Endodermal cell (in vitro differentiated cells): ENCODE measurements at regions not wholly inside any gene's neighbourhood (a gene's known extent, or its start where the extent isn't known, plus 50 kb on each side); places are given as distances from the start of the nearest gene placed in this dataset.
A peak's percentile ranks its signal among the peaks of the same experiment; 100 is the strongest.

Source experiments
- DNase-seq: peaks from one replicate; pipeline ENCODE4 v3.0.0-alpha.2; 2017
- H3K27ac ChIP-seq: 2 replicates; pipeline ENCODE4 v1.5.1; 2013; ENCODE audit warnings: mild to moderate bottlenecking, low read depth, low read length, moderate library complexity
- H3K27me3 ChIP-seq: 2 replicates; pipeline ENCODE4 v1.6.1; 2013; ENCODE audit warnings: mild to moderate bottlenecking, low read length, moderate library complexity; ENCODE audit not compliant: insufficient read depth, control insufficient read depth, poor library complexity, severe bottlenecking
- H3K36me3 ChIP-seq: 2 replicates; pipeline ENCODE4 v1.7.0; 2013; ENCODE audit warnings: mild to moderate bottlenecking, low read length, moderate library complexity; ENCODE audit not compliant: control insufficient read depth, insufficient read depth
- H3K4me1 ChIP-seq: one replicate; pipeline ENCODE4 v1.7.0; 2013; ENCODE audit warnings: low read length; ENCODE audit not compliant: control insufficient read depth, insufficient read depth
- H3K4me3 ChIP-seq: 2 replicates; pipeline ENCODE4 v1.5.1; 2013; ENCODE audit warnings: mild to moderate bottlenecking, low read length, moderate library complexity
- H3K9ac ChIP-seq: 2 replicates; pipeline ENCODE4 v1.6.1; 2013; ENCODE audit warnings: mild to moderate bottlenecking, low read length, moderate library complexity; ENCODE audit not compliant: poor library complexity, severe bottlenecking; ENCODE audit errors: extremely low read depth
- H3K9me3 ChIP-seq: 2 replicates; pipeline ENCODE4 v1.6.1; 2013; ENCODE audit warnings: mild to moderate bottlenecking, low read length, moderate library complexity; ENCODE audit not compliant: control insufficient read depth
- H3K27ac Mint-ChIP-seq: 2 replicates; pipeline ENCODE4 v1.8.0; 2020; ENCODE audit warnings: mixed read lengths
- H3K27me3 Mint-ChIP-seq: 2 replicates; pipeline ENCODE4 v1.8.0; 2021; ENCODE audit warnings: mild to moderate bottlenecking, mixed read lengths; ENCODE audit not compliant: insufficient read depth
- H3K36me3 Mint-ChIP-seq: 2 replicates; pipeline ENCODE4 v1.8.0; 2020; ENCODE audit warnings: low read depth, mixed read lengths
- H3K4me1 Mint-ChIP-seq: 2 replicates; pipeline ENCODE4 v1.8.0; 2020; ENCODE audit warnings: mixed read lengths
- H3K4me3 Mint-ChIP-seq: 2 replicates; pipeline ENCODE4 v1.8.0; 2020; ENCODE audit warnings: mild to moderate bottlenecking, moderate library complexity, mixed read lengths
- H3K9me3 Mint-ChIP-seq: 2 replicates; pipeline ENCODE4 v1.8.0; 2020; ENCODE audit warnings: mild to moderate bottlenecking, mixed read lengths
- WGBS, 2 experiments: methylation state at CpG; one replicate each; pipeline versions ENCODE4 v1.1.5 to v1.1.7; 2013; ENCODE audit warnings: missing lambda C conversion rate in 2 of 2, mixed read lengths in 1 of 2; ENCODE audit not compliant: insufficient coverage in 1 of 2, insufficient read length in 1 of 2; 5-methylcytosine and 5-hydroxymethylcytosine counted together
- TF ChIP-seq, protein P1 (sequence below): fragments of 200-600 bp; sonication (generic); conservative IDR thresholded peaks from 2 replicates; pipeline ENCODE4 v1.5.0; 2021; ENCODE audit warnings: antibody characterized with exemption, mild to moderate bottlenecking

GRCh38 chr10:78905015-78905956 is 163.5 kb upstream of the ZMIZ1 start:
- no peaks in the 10 kb centered on the region for H3K9me3 ChIP-seq
- H3K27me3 ChIP-seq, result no peaks in the 10 kb centered on the region
- H3K9ac ChIP-seq, result no peak overlapping the region
- no peak overlapping the region for H3K4me3 Mint-ChIP-seq
- H3K9me3 Mint-ChIP-seq, result no peaks in the 10 kb centered on the region
- 87 to 90% methylated on average over 3 to 10 of the region's 12 CpGs for WGBS, 2 experiments
- peak; percentile 32 for DNase-seq
- TF ChIP-seq, protein P1, sequence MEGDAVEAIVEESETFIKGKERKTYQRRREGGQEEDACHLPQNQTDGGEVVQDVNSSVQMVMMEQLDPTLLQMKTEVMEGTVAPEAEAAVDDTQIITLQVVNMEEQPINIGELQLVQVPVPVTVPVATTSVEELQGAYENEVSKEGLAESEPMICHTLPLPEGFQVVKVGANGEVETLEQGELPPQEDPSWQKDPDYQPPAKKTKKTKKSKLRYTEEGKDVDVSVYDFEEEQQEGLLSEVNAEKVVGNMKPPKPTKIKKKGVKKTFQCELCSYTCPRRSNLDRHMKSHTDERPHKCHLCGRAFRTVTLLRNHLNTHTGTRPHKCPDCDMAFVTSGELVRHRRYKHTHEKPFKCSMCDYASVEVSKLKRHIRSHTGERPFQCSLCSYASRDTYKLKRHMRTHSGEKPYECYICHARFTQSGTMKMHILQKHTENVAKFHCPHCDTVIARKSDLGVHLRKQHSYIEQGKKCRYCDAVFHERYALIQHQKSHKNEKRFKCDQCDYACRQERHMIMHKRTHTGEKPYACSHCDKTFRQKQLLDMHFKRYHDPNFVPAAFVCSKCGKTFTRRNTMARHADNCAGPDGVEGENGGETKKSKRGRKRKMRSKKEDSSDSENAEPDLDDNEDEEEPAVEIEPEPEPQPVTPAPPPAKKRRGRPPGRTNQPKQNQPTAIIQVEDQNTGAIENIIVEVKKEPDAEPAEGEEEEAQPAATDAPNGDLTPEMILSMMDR, result no peak
- no peaks in the 10 kb centered on the region for H3K27me3 Mint-ChIP-seq
- H3K4me3 ChIP-seq, result no peak overlapping the region
- H3K4me1 Mint-ChIP-seq, result peaks cover 7% of the 10 kb centered on the region
- H3K27ac Mint-ChIP-seq, result no peak overlapping the region
- H3K4me1 ChIP-seq, result peaks cover 2% of the 10 kb centered on the region
- no peaks in the 10 kb centered on the region for H3K36me3 ChIP-seq
- no peaks in the 10 kb centered on the region for H3K36me3 Mint-ChIP-seq
- H3K27ac ChIP-seq, result no peak overlapping the region

- Histone ChIP-seq H3K4me3 (no peak overlapping the region), H3K27ac (no peak overlapping the region), H3K9me3 (no peaks in the 10 kb centered on the region), H3K4me1 (no peaks in the 10 kb centered on the region), H3K27me3 (no peaks in the 10 kb centered on the region), H3K36me3 (no peaks in the 10 kb centered on the region), H3K9ac (no peak overlapping the region)
- H3K4me1 Mint-ChIP-seq, result peaks cover 7% of the 10 kb centered on the region
- TF ChIP-seq, protein P1, result no peak
- H3K4me3 Mint-ChIP-seq, result no peak overlapping the region
- WGBS, 2 experiments, result 79 to 81% methylated on average over 9 to 11 of the region's 11 CpGs
- peaks cover 5% of the 10 kb centered on the region for H3K27me3 Mint-ChIP-seq
- DNase-seq, result peak; percentile 49
- H3K27ac Mint-ChIP-seq, result no peak overlapping the region
- H3K9me3 Mint-ChIP-seq, result no peaks in the 10 kb centered on the region
- H3K36me3 Mint-ChIP-seq, result no peaks in the 10 kb centered on the region
Measured at GRCh38 chr10:78905957-78906308, 162.8 kb upstream of the ZMIZ1 start.

GRCh38 chr10:78906734-78907390 is 161.9 kb upstream of the ZMIZ1 start:
- Histone ChIP-seq H3K9me3 (no peaks in the 10 kb centered on the region), H3K27ac (no peak overlapping the region), H3K27me3 (no peaks in the 10 kb centered on the region), H3K4me1 (no peaks in the 10 kb centered on the region), H3K9ac (no peak overlapping the region), H3K4me3 (no peak overlapping the region), H3K36me3 (no peaks in the 10 kb centered on the region)
- Mint-ChIP-seq H3K36me3 (no peaks in the 10 kb centered on the region), H3K9me3 (no peaks in the 10 kb centered on the region), H3K4me3 (no peak overlapping the region), H3K4me1 (peaks cover 7% of the 10 kb centered on the region), H3K27me3 (peaks cover 11% of the 10 kb centered on the region), H3K27ac (no peak overlapping the region)
- WGBS, 2 experiments, result 85% methylated on average over 3 of the region's 3 CpGs; no CpG with 5 or more reads in 1 of the 2 experiments
- TF ChIP-seq, protein P1, result no peak
- DNase-seq, result peak; percentile 36
